Activated CD8-positive, alpha-beta T cell treated with anti-CD3 and anti-CD28 coated beads for 36 hours (primary cell): ENCODE measurements at regions not wholly inside any gene's neighbourhood (a gene's known extent, or its start where the extent isn't known, plus 50 kb on each side); places are given as distances from the start of the nearest gene placed in this dataset.

ENCODE experiments used
- ATAC-seq: fragments of 200-7000 bp; cut with Tn5 transposase; one replicate; pipeline ENCODE4 v1.10.0; 2021; ENCODE audit warnings: mild to moderate bottlenecking, moderate library complexity
- CTCF ChIA-PET: fragments of 350-600 bp; sonication (Branson Sonifier 250); formaldehyde crosslinking; loops from one replicate; lab custom pipeline; 2021; ENCODE audit warnings: antibody characterized with exemption; lab: Charles Lee
- POLR2A ChIA-PET: fragments of 350-600 bp; sonication (Branson Sonifier 250); formaldehyde crosslinking; loops from one replicate; lab custom pipeline; 2021; ENCODE audit warnings: antibody characterized with exemption; lab: Charles Lee
- DNase-seq: peaks from one replicate; pipeline ENCODE4 v3.0.0-alpha.2; 2020
- H3K27ac Mint-ChIP-seq: one replicate; pipeline ENCODE4 v1.8.0; 2021; ENCODE audit warnings: mild to moderate bottlenecking, mixed read lengths
- H3K27me3 Mint-ChIP-seq: one replicate; pipeline ENCODE4 v1.8.0; 2021; ENCODE audit warnings: mixed read lengths
- H3K36me3 Mint-ChIP-seq: one replicate; pipeline ENCODE4 v1.8.0; 2021; ENCODE audit warnings: low read depth, mixed read lengths
- H3K4me1 Mint-ChIP-seq: one replicate; pipeline ENCODE4 v1.8.0; 2021; ENCODE audit warnings: low read depth, mixed read lengths
- H3K4me3 Mint-ChIP-seq: one replicate; pipeline ENCODE4 v1.8.0; 2021; ENCODE audit warnings: mild to moderate bottlenecking, moderate library complexity, mixed read lengths
- H3K9me3 Mint-ChIP-seq: one replicate; pipeline ENCODE4 v1.8.0; 2021; ENCODE audit warnings: mixed read lengths
- intact Hi-C: fragments of 100-400 bp; cut with micrococcal nuclease; formaldehyde crosslinking; loops from one replicate; pipeline ENCODE4 v1.10.0; 2022
- TF ChIP-seq, protein P1 (sequence below): fragments of 200-600 bp; IDR thresholded peaks from one replicate; pipeline ENCODE4 v1.8.0; 2022; ENCODE audit warnings: antibody characterized with exemption, mild to moderate bottlenecking

DNA sequence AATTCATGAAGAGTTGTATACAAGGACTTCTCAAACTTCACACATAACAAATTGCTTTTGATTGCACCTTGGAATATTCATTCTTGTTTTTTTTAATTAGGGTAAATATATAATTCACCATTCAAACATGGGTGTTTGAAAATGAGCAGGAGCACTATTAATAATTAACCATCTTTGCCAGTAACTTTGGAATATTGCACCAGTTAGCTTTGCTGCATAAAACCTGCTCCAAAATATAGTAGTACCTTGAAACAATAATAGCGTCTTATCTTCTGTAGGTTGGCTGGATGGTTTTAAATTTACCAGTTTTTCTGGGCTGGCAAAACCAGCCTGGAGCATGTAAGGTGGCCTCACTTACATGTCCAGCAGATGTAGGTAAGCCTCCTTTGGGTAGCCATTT, 1112.4 kb downstream of the TRHDE start:
- no peak overlapping the region for H3K4me3 Mint-ChIP-seq
- intact Hi-C loops, result no loop called here
- H3K36me3 Mint-ChIP-seq, result no peaks in the 10 kb centered on the region
- no peak for ATAC-seq
- H3K27me3 Mint-ChIP-seq, result no peaks in the 10 kb centered on the region
- no peaks in the 10 kb centered on the region for H3K4me1 Mint-ChIP-seq
- ChIA-PET POLR2A (no interaction called here), CTCF (no interaction called here)
- H3K27ac Mint-ChIP-seq, result no peak overlapping the region
- DNase-seq, result no peak
- TF ChIP-seq, protein P1, sequence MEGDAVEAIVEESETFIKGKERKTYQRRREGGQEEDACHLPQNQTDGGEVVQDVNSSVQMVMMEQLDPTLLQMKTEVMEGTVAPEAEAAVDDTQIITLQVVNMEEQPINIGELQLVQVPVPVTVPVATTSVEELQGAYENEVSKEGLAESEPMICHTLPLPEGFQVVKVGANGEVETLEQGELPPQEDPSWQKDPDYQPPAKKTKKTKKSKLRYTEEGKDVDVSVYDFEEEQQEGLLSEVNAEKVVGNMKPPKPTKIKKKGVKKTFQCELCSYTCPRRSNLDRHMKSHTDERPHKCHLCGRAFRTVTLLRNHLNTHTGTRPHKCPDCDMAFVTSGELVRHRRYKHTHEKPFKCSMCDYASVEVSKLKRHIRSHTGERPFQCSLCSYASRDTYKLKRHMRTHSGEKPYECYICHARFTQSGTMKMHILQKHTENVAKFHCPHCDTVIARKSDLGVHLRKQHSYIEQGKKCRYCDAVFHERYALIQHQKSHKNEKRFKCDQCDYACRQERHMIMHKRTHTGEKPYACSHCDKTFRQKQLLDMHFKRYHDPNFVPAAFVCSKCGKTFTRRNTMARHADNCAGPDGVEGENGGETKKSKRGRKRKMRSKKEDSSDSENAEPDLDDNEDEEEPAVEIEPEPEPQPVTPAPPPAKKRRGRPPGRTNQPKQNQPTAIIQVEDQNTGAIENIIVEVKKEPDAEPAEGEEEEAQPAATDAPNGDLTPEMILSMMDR, result no peak
- peaks cover 16% of the 10 kb centered on the region for H3K9me3 Mint-ChIP-seq

DNA sequence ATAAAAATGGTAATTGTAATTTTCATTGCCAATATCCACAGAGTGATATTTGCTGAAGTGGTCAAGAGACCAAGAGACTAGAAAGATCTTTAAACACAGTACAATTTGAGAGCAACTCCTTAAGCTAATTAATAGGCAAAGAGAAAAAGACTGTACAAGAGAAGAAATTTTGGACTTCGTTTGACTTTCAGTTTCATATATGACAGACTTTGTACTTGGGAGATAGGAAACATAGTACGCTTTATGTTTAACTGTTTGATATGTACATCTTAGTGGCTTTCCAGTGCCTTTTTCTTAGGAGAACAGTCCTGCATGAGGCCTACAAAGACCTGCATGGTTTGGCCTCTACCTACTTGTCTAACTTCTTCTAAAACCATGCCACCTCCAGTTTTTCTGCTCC, 1118.1 kb downstream of the TRHDE start:
- DNase-seq (no peak), ATAC-seq (no peak)

DNA sequence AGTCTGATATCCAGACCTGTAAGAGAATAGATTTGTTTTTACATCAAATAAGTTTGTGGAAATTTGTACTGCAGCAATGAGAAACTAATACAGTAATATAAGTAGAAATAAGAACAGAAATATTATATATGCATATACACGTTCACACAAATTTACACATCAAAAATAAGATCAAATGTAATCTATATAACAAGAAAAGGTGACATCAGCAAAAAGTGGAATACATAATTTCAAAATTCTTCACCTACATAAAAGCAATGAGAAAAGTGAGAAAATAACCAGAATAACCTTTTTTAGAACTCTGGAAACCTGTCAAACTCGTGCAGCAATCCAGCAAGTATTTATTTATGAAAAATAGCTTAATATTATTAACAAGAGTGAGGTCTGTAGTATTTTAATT, 1124.6 kb upstream of the ATXN7L3B start:
- ChIA-PET CTCF (interaction anchor here (1.0 kb wide), 1 partner anchor 1396 kb away, joined by 3 read pairs; no protein-coding TSS in a partner anchor), POLR2A (no interaction called here)
- no peaks in the 10 kb centered on the region for H3K4me1 Mint-ChIP-seq
- H3K9me3 Mint-ChIP-seq, result peaks cover 16% of the 10 kb centered on the region
- TF ChIP-seq, protein P1, result no peak
- DNase-seq (no peak), ATAC-seq (no peak)
- no peak overlapping the region for H3K4me3 Mint-ChIP-seq
- H3K27me3 Mint-ChIP-seq, result no peaks in the 10 kb centered on the region
- H3K36me3 Mint-ChIP-seq, result no peaks in the 10 kb centered on the region
- H3K27ac Mint-ChIP-seq, result no peak overlapping the region
- intact Hi-C loops, result no loop called here

More for the DNA sequence above, 1118.1 kb downstream of the TRHDE start:
- H3K27ac Mint-ChIP-seq, result no peak overlapping the region
- H3K27me3 Mint-ChIP-seq, result no peaks in the 10 kb centered on the region
- H3K36me3 Mint-ChIP-seq, result no peaks in the 10 kb centered on the region
- H3K9me3 Mint-ChIP-seq, result peaks cover 9% of the 10 kb centered on the region
- ChIA-PET POLR2A (no interaction called here), CTCF (no interaction called here)
- intact Hi-C loops, result no loop called here
- TF ChIP-seq, protein P1, result no peak
- H3K4me1 Mint-ChIP-seq, result no peaks in the 10 kb centered on the region
- no peak overlapping the region for H3K4me3 Mint-ChIP-seq

DNA sequence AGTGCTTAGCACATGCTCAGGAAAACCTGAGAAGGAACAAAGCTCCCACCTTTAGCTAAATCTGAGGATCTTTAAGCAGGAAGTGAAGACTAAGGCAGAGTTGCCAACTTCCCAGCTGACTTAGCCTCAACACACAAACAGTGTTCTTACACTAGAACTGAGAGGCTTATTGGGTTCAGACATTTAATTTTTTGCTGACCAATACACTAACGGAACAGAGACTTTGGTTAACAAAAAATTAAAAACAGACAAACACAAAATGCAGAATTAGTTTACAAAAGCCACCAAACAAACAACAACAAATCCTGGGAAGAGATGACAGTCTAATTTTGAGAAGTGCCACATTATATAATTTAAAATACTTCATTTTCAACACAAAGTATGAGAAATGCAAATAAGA, 1123.7 kb upstream of the ATXN7L3B start:
- Mint-ChIP-seq H3K27me3 (no peaks in the 10 kb centered on the region), H3K4me1 (no peaks in the 10 kb centered on the region), H3K4me3 (no peak overlapping the region), H3K27ac (no peak overlapping the region), H3K9me3 (peaks cover 16% of the 10 kb centered on the region), H3K36me3 (no peaks in the 10 kb centered on the region)
- ATAC-seq, result no peak
- DNase-seq, result no peak
- intact Hi-C loops, result no loop called here
- ChIA-PET CTCF (interaction anchor here (1.0 kb wide), 1 partner anchor 1397 kb away, joined by 3 read pairs; no protein-coding TSS in a partner anchor), POLR2A (no interaction called here)
- TF ChIP-seq, protein P1, result no peak

DNA sequence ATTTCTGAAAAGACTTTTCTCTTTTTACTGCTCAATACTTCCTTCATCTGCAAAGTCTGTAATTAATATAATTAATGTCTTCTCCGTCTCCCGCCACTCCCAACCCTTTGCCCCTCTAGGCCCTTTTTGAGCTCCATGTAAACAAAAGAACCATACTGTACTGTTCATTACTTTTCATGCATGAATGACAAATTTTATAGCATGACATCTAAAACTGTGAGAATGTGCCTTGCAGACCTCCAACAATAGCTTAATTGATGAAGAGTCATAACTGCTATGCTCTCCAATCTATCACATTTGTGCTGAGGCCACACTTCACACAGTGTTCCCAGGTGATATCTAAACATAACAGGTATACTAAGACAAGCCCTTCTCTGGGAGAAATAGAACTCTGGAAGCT, 1122.7 kb upstream of the ATXN7L3B start:
- Mint-ChIP-seq H3K4me3 (no peak overlapping the region), H3K27ac (no peak overlapping the region), H3K27me3 (no peaks in the 10 kb centered on the region), H3K4me1 (no peaks in the 10 kb centered on the region), H3K36me3 (no peaks in the 10 kb centered on the region), H3K9me3 (peaks cover 16% of the 10 kb centered on the region)
- CTCF ChIA-PET, result no interaction called here
- ATAC-seq (no peak), DNase-seq (no peak)
- POLR2A ChIA-PET, result no interaction called here
- intact Hi-C loops, result no loop called here
- TF ChIP-seq, protein P1, result no peak
